ENCODE measurements at regions not wholly inside any gene's neighbourhood (a gene's known extent, or its start where the extent isn't known, plus 50 kb on each side); places are given as distances from the start of the nearest gene placed in this dataset.

- DNase-seq, result no peak
Measured at GRCh38 chr1:18021242-18021641, 86.4 kb upstream of the IGSF21 start.

GRCh38 chr1:18032172-18032859 is 75.3 kb upstream of the IGSF21 start:
- DNase-seq, result no peak

- DNase-seq, result no peak
Measured at GRCh38 chr1:18035145-18035544, 72.5 kb upstream of the IGSF21 start.

DNA sequence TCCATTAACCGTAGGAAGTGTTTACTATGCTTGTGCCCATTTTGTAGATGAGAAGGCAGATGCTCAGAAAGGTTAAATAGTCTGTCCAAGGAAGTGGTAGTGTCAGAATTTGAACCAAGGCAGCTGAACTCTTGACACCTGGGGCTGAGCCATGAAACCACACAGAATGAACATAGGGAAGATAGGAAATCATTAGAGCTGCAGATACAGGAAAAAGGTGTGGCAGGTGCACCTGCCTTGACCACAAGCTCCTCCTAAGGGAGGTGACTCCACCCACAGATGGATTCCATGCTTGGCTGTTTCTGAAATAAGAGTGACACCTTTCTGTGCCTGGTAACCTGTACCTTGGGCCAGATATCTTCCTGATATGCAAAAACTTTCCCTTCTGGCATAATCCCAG is 69.9 kb upstream of the IGSF21 start:
- DNase-seq, result no peak

DNA sequence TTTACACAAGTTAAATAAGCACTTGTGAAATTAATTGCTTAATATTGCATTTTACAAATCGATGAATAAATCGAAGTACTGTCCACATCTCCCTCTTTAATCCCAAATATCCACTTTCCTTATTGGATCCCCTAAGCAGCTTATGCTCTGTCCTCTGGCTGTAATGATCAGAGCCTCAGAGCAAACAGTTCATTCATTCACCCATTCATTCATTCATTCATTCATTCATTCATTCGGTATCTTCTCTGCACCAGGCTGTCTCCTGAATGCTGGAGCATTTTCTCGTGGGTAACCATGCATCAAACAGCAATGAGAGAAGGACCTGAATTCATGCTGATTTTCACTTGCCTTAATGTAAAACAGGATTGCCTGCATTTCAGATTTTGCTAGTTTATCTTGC is 69.5 kb upstream of the IGSF21 start:
- no peak for DNase-seq

- DNase-seq, result no peak
Measured at GRCh38 chr1:18039102-18039501, 68.5 kb upstream of the IGSF21 start.

DNA sequence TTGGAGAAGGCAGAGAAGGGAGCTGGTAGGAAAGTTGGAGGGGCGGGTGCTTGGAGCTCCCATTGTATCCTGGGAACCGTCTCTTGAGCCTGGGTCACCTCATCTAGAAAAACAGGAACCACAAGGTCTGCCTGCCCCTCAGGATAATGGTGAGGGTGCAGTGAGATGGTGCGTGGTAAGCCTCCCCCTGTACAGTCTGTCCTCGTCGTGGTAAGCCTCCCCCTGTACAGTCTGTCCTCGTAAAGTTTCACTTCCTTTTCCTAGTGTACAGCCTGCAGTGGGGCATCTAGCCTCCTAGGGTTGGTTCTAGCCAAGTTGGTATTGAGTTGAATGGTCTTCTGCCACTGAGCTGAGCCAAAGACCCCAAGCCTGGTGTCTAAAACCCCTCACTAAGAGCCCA is 66.5 kb upstream of the IGSF21 start:
- DNase-seq, result no peak

DNA sequence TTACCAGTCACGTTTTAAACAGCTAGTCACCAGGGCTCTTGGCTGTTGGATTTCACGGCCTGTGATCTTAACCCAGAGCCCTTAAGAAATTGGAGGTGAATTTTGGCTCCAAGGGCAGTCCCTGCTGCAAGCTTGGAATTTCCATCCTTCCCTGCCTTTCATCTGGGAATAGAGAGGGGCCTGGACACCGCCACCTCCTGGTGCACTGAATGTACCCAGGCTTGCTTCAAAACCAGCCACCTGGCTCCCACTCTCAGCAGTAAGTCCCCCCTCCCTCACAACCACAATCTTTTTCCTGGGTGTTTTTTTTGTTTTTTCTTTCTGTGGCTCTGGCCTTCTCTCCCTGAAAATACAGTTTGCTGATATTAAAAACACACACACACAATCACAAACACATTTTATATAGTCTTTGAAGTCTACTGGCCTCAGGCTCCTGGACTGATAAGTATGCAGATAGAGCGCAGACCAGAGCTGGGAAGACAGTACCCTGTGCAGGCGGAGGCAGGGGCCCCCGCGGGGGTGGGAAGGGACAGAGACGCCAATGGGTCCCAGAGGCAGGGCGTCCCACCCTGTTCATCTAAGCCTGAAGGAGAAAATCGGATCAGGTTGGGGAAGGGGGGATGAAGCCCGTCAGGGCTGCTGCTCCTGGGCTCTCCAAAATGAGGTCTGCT is 65.8 kb upstream of the IGSF21 start:
- DNase-seq, result no peak

- no peak for DNase-seq
Measured at GRCh38 chr1:18043871-18044270, 63.7 kb upstream of the IGSF21 start.

- no peak for DNase-seq
Measured at GRCh38 chr1:18045203-18045602, 62.4 kb upstream of the IGSF21 start.

- no peak for DNase-seq
Measured at GRCh38 chr1:18045621-18046020, 62.0 kb upstream of the IGSF21 start.

DNA sequence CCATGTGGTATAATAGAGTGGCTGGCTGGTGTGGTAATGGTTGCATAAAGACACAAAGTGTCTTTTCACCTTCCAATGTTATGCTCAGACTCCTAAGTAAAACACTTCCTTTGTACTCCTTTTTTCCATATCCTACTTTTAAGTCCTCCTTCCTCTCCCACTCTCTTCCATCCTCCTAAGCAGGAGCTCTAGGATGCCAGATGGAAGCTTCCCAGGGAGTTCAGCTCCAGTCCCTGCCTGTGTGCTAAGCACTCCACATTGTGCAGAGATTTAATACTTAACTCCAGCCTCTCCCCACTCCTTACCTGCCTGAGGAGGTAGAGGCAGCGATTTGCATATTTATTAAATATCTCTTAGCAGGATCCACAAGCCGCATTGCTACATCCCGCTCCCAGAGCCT is 60.5 kb upstream of the IGSF21 start:
- peak; percentile 38 for DNase-seq

DNA sequence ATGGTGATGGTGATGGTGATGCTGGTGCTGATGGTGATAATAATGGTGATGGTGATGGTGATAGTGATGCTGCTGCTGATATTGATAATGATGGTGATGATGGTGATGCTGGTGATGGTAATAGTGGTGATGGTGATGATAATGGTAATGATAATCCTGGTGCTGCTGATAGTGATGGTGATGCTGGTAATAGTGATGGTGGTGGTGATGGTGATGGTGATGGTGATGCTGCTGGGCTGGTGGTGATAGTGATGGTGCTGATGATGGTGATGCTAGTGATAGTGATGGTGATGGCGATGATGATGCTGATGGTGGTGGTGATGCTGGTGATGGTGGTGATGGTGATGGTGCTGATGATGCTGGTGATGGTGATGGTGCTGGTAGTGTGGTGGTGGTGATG is 58.4 kb upstream of the IGSF21 start:
- no peak for DNase-seq

GRCh38 chr1:18052671-18053070 is 54.9 kb upstream of the IGSF21 start:
- no peak for DNase-seq

- DNase-seq, result no peak
Measured at GRCh38 chr1:18055156-18055555, 52.4 kb upstream of the IGSF21 start.

DNA sequence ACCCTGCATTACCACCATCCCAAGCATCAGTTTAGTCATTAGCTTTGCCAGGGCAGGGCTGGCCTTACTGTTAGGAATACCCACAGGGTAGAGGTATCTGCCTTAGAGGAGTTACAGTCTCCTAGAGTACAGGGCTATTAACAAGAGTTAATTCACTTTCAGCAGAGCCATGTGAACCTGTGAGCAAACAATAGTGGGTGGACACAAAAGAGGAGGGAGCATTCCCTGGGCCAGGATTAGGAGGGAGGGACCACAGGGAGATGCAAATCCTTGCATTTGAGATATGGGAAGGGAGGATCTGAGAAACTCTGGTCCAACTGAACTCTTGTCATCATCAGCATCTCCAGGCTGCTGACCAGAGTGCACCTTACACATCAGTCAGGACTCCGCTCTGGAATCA is 51.1 kb upstream of the IGSF21 start:
- DNase-seq, result no peak

- DNase-seq, result no peak
Measured at GRCh38 chr1:18057623-18058022, 50.0 kb upstream of the IGSF21 start.

Measured in NCI-H524 treated with DMSO at 0.1 percent for 48 hours (cell line).